A673 (cell line): ENCODE measurements at regions not wholly inside any gene's neighbourhood (a gene's known extent, or its start where the extent isn't known, plus 50 kb on each side); places are given as distances from the start of the nearest gene placed in this dataset.

ENCODE experiments used
- CTCF ChIP-seq: fragments of 300-800, 200-600 bp; sonication (generic); conservative IDR thresholded peaks from 2 replicates; pipeline ENCODE4 v1.5.1; 2017; ENCODE audit warnings: low read depth, mild to moderate bottlenecking, antibody characterized with exemption, low read length, moderate library complexity, mixed read lengths
- EZH2 ChIP-seq: fragments of 200-600 bp; sonication (generic); IDR thresholded peaks from 2 replicates; pipeline ENCODE4 v1.6.1; 2017; ENCODE audit warnings: borderline replicate concordance, low read depth, mild to moderate bottlenecking, mixed read lengths, antibody characterized with exemption, low read length; ENCODE audit not compliant: poor library complexity, severe bottlenecking

GRCh38 chr3:69594286-69594685, 145.0 kb upstream of the MITF start:
- no peak for TF ChIP-seq EZH2
- TF ChIP-seq CTCF = no peak
